ENCODE measurements at regions not wholly inside any gene's neighbourhood (a gene's known extent, or its start where the extent isn't known, plus 50 kb on each side); places are given as distances from the start of the nearest gene placed in this dataset.
A peak's percentile ranks its signal among the peaks of the same experiment; 100 is the strongest.

DNA sequence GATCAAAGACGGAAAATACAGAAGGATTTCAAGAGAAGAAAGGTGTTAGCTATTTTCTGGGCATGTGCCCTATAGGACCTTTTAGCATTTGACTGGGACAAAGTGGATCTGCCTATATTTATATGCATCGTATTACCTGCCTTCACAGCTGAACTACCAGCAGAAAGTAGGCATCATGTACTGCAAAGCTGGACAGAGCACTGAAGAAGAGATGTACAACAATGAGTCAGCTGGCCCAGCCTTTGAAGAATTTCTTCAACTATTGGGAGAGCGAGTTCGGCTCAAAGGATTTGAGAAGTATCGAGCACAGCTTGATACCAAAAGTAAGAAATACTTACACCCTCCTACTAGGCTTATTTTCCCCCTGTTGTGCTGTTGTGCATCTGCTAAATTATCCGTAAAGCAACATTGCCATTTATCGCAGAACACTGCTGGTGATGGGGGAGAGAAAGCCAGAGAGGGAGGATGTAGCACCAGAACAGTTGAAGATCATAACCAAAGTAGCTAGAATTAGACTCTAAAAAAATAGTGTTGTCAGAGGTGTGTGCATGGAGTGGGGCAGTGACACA, 282.0 kb upstream of the RGS6 start:
- DNase-seq, result no peak

DNA sequence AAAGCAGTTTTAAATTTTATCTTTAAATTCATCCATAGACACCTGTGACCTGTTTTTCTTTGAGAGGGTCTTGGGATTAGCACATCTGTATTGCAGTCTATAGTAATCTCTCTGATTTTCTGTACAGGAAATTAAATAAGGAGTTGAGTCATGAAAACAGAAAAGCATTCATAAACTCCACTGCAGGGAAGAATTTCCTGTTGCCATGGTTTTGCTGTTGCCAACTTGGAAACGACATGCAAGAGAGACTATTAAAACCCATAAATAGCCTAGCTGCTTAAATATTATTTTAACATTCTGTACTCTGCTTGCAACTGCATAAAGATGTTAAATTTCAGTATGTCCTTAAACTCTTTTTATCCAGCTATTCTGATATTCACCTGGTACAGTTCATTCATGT, 281.0 kb upstream of the RGS6 start:
- no peak for DNase-seq

DNA sequence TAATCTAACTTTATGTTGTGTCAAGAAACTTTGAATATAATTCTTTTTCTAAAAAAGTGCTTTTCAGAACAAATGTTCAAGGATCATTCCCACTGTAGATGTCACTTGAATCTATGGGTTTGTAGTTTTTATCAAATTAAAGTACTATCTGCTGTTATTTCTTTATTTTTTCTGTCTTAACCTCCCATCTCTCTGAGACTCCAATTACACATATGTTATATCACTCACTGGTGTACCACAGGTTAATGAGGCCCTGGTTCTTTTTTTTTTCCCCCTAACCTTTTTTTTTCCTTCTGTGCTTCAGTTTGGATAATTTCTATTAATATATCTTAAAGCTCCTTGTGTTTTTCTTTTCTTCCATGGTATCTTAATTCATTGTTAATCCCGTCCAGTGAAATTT, 279.9 kb upstream of the RGS6 start:
- no peak for DNase-seq

DNA sequence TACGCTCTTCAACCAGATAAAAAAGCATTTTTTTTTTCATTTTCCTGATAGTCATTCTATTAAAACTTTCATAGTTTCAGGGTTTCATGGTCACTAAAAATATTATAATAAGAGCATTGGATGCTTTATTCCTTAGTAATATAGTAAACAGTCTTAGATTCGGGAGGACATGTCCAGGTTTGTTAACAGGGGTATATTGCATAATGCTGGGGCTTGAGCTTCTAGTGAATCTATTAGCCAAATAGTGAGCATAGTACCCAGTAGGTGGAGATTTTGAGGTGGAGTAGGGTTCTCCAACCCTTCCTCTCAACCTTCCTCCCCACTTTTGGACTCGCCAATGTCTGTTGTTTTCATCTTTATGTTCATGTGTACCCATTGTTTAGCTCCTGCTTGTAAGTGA, 277.4 kb upstream of the RGS6 start:
- no peak for DNase-seq

DNA sequence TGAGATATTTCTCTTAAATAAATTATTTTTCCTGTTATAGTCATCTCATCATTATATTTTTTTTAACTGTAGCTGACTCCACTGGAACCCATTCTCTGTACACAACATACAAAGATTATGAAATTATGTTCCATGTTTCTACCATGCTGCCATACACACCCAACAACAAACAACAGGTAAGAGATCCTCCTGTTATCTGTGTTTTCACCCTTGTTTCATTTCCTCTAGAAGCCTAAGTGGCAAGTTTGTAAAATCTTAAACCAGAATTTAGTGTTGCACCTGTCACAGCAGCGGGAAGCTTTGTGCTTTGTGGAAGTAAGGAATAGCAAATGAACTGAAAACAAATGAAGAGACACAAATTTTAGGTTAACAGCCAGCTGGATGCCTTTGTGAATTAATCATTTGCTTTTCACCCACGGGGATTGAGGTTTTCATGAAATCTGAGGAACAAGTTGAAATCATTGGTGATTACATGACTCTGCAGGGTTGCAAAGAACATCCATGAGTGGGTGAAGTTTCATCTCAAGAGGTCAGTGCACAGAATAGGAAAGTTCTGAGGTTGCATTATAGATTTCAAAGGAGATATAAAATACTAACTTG, 273.9 kb upstream of the RGS6 start:
- no peak for DNase-seq

DNA sequence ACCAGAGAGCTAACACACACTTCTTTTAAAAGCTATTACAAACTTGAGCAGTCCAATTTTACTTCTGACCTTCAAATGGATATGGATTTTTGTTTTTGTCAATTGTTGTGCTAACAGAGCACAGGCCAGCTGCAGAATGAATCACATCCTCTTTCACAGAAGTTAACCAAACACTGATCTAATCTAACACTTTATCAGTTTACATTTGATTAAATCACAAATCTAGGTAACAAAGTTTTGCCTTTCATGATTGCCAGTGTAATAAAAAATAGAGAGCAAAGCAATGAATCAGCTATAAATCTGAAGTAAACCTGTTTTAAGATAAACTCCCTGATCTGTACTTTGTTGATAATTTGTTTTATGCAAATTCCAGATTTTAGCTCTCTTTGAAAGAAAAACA, 273.1 kb upstream of the RGS6 start:
- DNase-seq, result no peak

DNA sequence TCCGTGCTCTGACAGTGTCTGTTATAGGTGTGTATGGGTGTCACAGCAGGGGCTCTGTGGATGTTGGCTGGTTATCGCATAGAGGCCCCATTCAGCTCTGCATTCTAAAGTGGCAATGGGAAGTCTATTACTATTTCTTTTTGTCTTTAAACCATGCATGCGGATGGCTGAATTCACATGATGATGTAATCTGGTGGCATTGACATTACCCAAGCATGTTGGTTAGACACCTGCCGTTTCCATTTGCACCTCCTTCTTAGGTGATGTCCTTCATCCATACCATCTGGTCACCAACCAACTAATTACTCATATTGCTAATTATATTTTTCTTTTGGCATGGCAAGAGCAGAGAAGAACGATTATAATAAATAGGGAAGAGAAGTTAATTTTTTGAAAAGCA, 270.8 kb upstream of the RGS6 start:
- no peak for DNase-seq

DNA sequence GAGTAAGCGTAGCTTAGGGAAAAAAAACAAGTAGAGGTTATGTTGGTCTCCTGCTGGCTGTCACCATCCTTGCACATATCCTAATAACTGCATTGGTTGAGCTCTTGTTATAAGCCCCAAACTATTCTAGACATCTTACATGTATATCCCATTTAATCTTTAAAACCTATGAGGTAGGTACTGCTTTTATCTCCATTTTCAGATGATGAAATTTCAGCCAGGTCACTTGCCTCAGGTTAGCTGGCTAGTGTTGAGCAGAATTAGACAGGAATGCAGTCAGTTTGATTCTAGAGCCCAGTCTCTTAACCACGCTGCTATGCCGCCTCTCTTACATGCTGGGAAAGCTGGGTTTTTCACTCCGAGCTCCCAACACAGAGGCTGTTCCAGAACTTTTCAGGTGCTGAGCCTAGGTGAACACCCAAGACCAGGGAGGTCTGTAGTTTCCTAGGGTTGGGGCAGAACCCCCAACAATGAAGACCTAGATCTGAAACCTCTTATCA, 269.9 kb upstream of the RGS6 start:
- DNase-seq, result peak; percentile 71

DNA sequence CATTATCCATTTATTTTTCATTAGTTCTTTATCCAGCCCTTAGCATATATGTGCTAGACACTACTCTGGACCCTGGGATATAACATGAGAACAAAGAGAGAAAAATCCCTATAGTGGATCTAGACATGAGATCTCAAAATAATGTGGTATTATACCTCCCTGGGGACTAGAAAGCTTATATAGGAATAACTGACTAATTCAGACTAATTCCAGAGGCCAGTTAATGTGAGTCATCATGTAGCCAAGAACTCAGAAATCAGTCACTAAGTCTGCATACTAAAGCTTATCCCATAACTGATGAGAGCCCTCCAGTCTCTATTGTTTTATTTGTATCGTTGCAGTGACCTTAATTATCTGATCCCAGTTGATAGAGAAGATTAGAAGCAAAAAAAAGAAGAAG, 267.1 kb upstream of the RGS6 start:
- no peak for DNase-seq

DNA sequence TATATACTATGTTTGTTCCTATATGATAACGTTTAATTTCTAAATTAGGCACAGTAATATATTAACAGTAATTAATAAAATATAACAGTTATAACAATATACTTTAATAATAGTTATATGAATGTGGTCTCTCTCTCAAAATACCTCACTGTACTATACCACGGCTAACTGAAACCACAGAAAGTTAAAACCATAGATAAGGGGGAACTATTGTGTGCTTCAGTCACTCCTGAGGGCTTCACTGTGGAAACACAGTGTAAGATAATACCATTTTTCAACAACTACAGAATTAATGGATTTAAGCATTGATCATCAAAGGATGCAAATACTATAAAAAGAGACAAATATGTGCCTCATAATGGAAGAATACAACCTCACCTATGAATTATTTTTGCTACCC, 266.4 kb upstream of the RGS6 start:
- DNase-seq, result no peak

DNA sequence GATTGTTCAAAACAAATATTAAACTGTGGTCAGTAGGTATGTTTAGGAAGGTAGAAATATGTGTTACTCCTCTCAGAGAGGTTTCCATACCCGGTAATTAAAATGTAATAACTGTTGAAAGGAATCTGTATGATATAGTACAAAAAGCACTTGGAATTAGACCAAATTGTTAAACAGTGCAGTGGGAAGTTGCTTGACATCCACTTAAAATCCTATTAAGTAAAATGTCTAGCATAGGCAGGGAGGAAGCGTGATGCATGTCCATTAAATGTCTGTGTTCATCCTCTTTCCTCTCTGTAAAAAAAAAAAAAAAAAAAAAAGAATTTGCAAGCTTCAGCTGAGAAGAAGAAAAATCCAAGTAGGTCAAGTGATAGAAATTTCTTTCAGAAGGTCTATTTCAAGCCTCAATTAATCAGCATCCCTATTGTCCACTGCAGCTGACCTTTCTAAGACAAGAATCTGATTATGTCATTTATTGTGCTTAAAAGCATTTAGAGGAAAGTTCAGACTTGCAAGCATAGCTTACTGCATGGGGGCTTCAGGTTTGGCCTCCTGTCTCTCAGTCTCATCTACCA, 265.6 kb upstream of the RGS6 start:
- DNase-seq, result no peak

DNA sequence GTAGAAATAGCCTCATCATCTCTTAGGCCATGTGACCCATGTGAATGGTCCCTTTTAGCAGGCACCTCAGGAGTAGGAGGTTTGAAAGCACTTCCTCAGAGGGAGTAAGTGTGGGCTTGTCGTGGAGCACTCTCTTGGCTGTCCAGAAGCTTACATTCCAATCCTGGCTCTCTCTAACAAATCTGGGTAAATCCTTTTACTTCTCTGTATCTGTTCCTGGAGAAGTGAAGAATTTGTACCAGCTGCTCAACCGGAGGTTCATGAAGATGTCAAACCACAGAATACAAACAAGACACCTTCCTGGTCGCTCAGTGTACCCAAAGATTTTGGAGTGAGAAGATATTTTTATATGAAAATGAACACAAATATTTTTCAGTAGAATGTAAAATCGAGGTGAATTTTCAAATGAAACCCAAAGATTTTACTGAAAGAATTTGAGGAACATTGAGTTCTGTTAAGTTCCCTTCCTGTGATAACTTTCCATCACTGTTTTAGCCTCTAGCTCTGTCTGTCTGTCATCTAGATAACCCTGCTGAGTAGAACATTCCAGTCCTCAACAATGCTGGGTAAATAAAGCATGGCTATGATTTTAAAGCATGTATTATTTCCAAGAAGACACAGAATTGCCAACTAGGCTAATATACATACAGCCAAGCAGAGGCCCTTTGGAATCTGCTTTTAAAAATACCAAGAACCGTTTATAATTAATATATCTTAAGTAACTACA, 263.9 kb upstream of the RGS6 start:
- no peak for DNase-seq

DNA sequence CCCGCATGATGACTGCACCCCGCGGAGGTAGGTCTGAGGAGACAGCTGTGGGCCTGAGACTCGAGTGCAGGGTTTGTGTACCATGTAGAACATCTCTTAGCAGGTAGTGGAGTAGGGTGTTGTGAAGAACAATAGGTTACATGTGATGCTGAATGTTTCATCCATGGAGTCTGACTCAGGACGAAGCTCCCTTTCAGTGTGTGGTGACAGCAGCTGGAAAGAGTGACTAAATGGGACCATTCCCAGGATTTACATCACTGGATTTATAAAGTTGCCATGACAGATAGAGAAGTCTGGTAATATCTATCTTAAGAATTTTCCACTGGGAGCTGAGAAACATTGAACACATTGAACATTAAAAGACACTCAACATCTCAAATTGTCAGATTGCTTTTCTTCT, 259.6 kb upstream of the RGS6 start:
- no peak for DNase-seq

DNA sequence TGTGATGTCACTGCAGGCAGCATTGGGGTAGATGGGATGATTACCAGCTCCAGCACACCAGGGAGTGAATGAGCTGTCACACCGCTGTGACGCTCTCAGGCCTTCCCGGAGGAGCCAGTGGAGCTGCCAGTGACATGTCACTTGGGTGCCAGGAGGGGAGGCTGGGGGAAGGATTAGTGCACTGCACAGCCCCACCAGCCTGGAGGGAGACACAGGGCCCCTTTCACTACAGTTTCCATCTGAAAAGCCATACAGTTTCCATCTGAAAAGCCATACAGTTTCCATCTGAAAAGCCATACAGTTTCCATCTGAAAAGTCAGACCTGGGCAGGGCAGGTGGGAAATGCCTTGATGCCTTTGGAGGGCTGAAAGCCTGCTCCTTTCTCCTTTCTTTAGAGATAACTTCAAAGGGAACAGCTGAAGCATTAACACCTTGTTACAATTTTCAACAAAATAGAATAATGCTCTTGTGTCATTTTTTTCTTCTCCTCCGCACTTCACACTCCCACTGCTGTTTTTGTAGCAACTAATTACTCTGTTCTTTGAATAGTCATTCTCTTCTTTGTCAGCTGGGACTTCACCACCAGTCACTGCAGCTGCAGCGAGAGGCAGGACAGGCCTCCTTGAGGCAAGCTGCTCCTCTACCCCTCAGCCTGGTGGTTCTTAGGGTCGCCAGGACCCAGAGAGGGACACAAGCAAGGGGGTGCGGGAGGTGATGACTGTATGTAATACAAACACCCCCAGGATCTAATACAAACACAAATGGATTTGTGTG, 256.9 kb upstream of the RGS6 start:
- peak; percentile 60 for DNase-seq

DNA sequence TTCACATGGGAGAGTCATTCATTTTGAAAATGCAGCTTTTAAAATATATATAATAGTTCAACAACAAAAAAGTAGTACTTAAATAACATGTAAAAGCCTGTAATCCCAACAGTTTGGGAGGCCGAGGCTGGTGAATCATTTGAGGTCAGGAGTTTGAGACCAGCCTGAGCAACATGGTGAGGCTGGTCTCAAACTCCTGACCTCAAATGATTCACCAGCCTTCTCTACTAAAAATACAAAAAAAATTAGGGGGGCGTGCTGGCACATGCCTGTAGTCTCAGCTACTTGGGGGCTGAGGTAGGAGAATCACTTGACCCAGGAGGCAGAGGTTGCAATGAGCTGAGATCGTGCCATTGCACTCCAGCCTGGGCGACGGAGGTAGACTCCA, 256.3 kb upstream of the RGS6 start:
- DNase-seq, result no peak

DNA sequence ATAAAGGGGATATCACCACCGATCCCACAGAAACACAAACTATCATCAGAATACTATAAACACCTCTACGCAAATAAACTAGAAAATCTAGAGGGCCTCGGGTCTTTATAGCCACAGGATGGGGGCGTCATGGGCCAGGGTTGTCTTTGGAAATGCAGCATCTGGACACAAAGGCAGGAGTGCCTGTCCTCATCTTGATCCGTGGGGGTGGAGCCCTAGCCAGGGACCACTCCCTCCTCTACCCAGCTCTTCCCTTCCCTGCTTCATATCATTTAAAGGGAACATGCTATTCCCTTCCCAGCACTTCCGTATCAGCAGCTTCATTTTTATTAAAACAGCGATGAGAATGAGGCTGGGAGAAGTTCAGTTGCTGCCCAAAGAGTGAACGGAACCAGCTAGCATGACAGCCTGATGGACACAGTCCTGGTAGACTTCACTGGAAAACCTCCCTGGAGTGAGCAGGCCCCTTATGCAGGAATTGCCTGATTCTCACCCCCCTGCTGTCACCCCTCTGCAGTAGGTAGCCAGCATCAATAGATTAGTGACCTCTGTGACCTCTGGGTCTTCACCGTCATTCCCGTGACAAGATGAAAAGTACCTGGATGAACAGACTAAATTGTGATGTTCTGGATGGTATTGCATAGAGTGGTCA, 251.4 kb upstream of the RGS6 start:
- DNase-seq, result no peak

DNA sequence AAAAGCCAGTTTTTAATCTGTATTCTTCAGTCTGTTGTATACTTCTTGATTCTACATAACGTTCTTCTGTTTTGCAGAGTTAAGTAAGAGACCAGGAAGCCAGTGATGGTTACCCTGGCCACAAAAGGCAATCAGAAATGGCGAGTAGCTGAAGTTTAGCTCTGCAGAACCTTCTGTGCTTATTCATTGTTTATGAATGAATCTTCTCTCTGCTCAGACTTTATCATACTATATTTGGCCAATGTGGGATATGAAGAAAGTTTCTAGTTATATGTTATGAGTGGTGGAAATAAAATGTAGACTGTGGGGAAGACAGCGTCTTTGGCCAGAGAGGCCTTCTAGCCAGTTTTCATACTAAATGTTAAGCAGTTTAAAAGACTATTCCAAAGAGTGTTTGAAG, 249.9 kb upstream of the RGS6 start:
- no peak for DNase-seq

DNA sequence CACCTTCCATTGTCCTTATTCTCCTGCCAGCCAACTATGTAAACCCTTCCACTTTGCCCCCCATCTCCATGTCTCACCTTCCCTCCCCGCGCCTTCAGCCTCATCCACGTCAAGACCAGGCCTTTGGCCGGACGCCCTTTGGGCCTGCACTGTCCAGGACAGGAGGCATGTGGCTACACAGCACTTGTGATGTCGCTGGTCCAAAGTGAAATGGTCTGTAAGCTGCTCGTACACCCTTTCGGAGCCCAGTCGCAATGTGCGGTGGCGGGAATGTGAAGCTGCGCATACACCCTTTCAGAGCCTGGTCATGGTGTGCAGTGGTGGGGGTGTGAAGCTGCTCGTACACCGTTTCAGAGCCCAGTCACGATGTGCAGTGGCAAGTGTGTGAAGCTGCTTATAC, 247.9 kb upstream of the RGS6 start:
- no peak for DNase-seq

DNA sequence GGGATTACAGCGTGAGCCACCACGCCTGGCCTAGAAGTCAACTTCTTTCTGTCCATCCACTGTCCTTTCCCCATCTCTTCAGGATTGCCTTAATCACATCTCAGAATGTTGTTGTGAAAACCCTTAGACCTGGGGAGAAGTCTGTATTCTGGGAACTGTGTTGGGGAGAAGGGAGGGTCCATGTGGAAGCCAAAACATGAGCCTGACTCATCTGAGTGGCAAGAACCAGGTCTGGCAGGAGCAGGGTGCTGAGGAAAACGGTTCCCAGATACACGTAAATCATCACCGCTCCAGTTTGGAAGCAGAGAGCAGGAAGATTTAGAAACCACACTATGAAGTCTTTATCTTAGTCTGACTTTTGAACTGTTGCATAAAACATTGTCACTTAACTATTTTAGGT, 245.6 kb upstream of the RGS6 start:
- DNase-seq, result peak; percentile 69

DNA sequence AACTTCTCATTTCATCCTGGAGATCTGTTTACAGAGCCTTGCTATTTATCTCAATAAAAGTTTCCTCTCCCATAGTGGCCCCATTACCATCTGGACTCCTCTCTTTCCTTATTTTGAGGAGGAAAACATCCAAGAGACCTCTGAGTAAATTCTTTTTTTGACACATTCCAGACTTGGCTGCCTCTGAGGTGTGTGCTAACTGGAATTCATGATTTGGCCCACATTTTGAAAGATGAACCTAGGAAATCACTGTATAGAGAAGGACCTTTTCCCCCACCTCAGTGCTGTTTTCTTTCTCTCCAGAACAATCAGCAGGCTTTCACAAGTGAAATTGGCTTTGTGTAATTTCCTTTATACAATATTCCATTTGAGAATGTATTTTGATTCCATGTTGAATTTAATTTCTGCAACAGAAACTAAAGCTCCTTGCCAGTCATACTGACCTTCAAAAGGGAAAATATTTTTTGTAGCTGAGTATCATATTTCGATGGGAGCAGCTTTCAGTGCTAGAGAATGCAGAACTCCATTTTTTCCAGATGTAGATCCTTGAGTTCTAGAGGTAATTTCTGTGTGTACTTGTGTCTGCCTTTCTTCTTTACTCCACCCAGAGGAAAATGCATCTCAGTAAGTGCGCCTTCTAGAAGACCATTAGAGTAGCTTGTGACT, 244.9 kb upstream of the RGS6 start:
- no peak for DNase-seq

DNA sequence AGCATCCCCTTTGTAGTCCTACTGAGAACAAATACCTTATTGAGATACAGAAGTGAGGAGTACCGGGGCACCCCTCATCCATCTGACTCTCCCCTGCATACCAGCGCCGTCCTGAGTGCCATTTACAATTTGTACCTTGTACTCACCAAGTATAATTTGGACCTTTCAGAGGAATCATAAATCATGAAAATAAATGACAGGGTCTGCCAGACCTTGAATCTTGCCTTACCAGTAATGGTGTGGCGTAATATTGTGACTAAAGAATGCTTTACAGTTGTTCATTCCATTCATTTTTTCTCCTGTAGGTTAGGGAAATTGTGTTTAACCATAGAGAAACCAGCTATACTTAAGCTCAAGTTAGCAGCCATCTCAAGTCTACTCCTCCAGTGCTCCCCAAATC, 243.7 kb upstream of the RGS6 start:
- no peak for DNase-seq

DNA sequence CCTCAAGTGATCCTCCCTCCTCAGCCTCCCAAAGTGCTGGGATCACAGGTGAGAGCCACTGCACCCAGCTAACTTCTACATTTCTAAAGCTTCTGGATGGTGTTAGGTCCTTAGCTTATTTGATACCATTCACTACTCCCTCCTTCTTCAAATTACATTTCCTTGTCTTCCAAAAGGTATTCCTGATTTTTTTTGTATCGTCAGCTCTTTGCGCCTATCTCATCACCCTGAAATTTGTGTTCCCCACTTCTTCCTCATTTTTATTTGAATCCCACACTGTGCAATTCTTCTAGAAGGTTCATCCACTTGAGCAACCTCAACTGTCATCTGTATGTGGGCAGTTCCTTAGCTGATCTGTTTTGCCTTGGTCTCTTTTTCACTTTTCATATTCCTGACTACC, 241.8 kb upstream of the RGS6 start:
- DNase-seq, result no peak
